ENCODE measurements at regions not wholly inside any gene's neighbourhood (a gene's known extent, or its start where the extent isn't known, plus 50 kb on each side); places are given as distances from the start of the nearest gene placed in this dataset.

DNA sequence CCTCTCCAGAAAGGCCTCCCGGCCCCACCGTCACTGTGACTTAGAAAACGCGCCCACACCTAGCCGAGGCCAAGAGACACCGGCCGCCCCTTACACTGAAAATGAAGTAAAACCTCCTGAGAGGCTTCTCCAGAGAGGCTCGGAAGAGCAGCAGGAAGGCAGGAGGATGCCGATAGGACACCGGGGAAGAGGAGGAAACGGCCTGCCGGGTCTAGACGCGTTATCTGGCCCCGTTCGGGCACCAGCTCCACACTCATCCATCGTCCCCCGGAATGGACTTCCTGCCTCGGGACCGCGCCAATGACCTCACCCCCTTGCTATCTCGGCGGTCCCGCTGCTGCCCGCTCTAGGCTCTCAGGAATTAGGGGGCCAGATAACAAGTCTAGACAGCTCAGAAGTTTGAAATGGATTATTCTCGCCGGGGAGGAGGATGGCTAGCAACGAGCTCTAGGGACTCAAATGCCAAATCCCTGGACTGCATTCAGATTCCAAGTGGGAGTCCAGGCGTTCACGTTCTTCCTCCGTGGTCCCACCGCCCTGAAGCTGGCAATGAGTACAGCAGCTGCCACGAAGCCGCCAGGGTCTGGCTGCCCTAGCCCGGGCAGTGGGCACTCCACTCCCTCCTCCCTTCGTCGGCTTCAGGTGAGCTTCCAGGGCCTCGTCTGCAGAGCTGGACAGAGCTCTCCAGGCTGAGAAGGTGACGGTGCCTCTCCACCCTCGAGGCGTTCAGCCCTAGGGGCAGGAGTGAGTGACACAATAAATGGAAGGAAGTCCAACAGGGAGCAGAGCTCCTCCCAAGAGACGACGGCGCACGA lies 350.9 kb downstream of the FOXL1 start:
- peak; percentile 53 for DNase-seq (ENCODE audit: low read depth)
- Histone ChIP-seq H3K36me3 (ENCODE audit: control insufficient read depth, insufficient read depth, low read length) (no peaks in the 10 kb centered on the region), H3K27me3 (ENCODE audit: control insufficient read depth, insufficient read depth, low read length) (no peaks in the 10 kb centered on the region), H3K4me3 (ENCODE audit: low read depth, low read length) (no peak overlapping the region)
- TF ChIP-seq, protein P1, sequence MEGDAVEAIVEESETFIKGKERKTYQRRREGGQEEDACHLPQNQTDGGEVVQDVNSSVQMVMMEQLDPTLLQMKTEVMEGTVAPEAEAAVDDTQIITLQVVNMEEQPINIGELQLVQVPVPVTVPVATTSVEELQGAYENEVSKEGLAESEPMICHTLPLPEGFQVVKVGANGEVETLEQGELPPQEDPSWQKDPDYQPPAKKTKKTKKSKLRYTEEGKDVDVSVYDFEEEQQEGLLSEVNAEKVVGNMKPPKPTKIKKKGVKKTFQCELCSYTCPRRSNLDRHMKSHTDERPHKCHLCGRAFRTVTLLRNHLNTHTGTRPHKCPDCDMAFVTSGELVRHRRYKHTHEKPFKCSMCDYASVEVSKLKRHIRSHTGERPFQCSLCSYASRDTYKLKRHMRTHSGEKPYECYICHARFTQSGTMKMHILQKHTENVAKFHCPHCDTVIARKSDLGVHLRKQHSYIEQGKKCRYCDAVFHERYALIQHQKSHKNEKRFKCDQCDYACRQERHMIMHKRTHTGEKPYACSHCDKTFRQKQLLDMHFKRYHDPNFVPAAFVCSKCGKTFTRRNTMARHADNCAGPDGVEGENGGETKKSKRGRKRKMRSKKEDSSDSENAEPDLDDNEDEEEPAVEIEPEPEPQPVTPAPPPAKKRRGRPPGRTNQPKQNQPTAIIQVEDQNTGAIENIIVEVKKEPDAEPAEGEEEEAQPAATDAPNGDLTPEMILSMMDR (IDR thresholded peaks at IDR 0.05; ENCODE audit: insufficient read depth, low read length, severe bottlenecking), result no peak
- FAIRE-seq, result no peak

DNA sequence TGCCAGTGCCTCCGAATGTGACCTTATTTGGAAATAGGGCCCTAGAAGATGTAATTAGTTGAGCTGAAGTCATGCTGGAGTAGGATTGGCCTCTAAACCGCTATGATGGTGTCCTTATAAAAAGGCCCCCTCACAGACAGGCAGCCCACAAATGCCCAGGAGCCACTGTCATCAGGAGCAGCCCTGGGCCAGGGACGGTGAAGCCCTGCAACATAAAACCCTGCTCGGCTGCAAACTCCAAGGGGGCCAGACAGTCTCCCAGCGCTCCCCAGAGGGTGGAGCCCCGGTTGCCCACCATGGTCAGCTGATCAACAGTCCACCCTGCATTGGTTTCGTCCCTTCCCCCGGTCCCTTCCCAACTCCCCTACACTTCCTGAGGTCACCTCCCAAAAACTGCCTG lies 351.7 kb downstream of the FOXL1 start:
- TF ChIP-seq, protein P1 (IDR thresholded peaks at IDR 0.05; ENCODE audit: insufficient read depth, low read length, severe bottlenecking), result no peak
- DNase-seq (ENCODE audit: low read depth) (no peak), FAIRE-seq (no peak)
- Histone ChIP-seq H3K4me3 (ENCODE audit: low read depth, low read length) (no peak overlapping the region), H3K27me3 (ENCODE audit: control insufficient read depth, insufficient read depth, low read length) (no peaks in the 10 kb centered on the region), H3K36me3 (ENCODE audit: control insufficient read depth, insufficient read depth, low read length) (no peaks in the 10 kb centered on the region)

DNA sequence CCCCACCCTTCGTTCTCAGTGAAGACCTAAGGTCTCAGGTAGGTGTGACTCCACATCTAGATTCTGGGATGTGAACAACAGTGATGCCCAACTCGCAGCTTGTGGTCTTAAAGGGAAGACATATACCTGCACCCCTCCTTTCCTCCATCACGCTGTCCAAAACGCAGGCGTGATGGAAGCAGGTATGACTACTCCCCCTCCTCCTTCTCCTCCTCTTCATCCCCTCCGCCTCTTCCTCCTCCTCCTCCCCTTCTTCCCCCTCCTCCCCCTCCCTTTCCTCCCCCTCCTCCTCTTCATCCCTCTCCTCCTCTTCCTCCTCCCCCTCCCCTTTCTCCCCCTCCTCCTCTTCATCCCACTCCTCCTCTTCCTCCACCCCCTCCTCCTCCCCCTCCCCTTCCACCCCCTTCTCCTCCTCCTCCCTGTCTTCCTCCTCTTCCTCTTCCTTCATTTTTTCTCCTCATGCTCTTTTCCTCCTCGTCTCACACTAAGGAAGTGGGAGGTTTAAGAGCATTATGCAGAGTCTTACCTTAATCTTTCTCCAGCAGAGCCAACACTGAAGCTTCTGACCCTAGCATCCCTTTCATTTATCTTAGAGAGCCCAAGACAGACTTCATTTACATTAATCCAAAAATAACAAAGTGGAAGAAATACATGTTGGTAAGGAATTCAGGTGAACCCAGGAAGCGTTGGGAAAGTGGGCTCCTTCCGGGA lies 352.5 kb downstream of the FOXL1 start:
- H3K27me3 ChIP-seq (ENCODE audit: control insufficient read depth, insufficient read depth, low read length), result no peaks in the 10 kb centered on the region
- FAIRE-seq, result no peak
- no peak overlapping the region for H3K4me3 ChIP-seq (ENCODE audit: low read depth, low read length)
- no peaks in the 10 kb centered on the region for H3K36me3 ChIP-seq (ENCODE audit: control insufficient read depth, insufficient read depth, low read length)
- DNase-seq (ENCODE audit: low read depth), result no peak
- TF ChIP-seq, protein P1 (IDR thresholded peaks at IDR 0.05; ENCODE audit: insufficient read depth, low read length, severe bottlenecking), result no peak

DNA sequence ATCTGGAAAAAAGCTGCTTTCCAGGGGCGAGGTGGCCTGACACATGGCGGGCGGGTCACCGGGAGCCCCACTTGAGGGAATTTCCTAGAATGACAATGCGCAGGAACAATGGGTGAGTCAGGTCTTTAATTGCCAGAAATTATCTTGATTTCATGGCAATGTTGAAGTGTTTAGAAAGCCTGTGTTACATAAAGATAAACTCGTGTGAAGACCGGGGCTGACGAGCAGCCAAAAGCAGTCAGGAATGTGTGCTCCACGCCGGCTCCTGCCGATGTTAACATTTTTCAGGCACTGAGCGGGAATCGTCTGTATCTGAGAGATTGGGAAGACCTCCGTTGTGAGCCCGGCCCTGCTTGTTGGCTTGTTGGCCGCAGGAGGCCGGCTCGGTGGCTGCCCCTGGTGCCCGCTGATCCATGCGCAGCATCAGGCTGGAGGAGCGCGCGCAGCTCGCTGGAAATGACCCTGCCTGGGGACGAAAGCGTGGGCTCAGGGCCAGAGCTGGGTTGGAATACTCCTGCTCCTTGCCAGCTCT lies 353.1 kb downstream of the FOXL1 start:
- no peaks in the 10 kb centered on the region for H3K27me3 ChIP-seq (ENCODE audit: control insufficient read depth, insufficient read depth, low read length)
- H3K4me3 ChIP-seq (ENCODE audit: low read depth, low read length), result no peak overlapping the region
- TF ChIP-seq, protein P1 (IDR thresholded peaks at IDR 0.05; ENCODE audit: insufficient read depth, low read length, severe bottlenecking), result no peak
- DNase-seq (ENCODE audit: low read depth) (peak; percentile 23), FAIRE-seq (no peak)
- H3K36me3 ChIP-seq (ENCODE audit: control insufficient read depth, insufficient read depth, low read length), result no peaks in the 10 kb centered on the region

DNA sequence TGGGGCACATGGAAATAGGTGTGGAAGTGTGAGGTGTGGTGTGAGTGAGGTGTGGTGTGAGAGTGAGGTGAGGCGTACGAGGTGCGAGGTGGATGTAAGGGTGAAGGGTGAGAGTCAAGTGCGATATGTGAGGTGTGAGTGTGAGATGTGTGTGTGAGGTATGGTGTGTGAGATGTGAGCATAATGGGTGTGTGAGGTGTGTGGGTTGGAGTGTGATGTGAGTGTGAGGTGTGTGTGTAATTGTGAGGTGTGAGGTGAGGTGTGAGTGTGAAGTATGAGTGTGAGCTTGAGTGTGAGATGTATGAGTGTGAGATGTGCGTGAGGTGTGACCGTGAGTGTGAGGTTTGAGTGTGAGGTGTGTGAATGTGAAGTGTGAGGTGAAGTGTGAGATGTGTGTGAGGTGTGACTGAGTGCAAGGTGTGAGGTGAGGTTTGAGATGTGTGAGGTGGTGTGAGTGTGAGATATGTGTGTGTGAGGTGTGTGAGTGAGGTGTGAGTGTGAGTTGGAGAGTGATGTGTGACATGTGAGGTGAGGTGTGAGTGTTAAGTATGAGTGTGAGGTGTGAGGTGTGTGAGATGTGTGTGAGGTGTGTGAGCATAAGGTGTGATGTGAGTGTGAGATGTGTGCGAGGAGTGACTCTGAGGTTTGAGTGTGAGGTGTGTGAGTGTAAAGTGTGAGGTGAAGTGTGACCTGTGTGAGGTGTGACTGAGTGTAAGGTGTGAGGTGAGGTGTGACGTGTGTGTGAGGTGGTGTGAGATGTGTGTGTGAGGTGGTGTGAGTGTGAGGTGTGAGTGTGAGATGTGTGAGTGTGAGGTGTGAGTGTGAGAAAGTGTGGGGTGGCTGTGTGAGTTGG lies 354.0 kb downstream of the FOXL1 start:
- Histone ChIP-seq H3K4me3 (ENCODE audit: low read depth, low read length) (no peak overlapping the region), H3K36me3 (ENCODE audit: control insufficient read depth, insufficient read depth, low read length) (no peaks in the 10 kb centered on the region), H3K27me3 (ENCODE audit: control insufficient read depth, insufficient read depth, low read length) (no peaks in the 10 kb centered on the region)
- DNase-seq (ENCODE audit: low read depth) (no peak), FAIRE-seq (peak; percentile 97)
- TF ChIP-seq, protein P1 (IDR thresholded peaks at IDR 0.05; ENCODE audit: insufficient read depth, low read length, severe bottlenecking), result no peak

Data from bronchial epithelial cell (primary cell).